ENCODE measurements at regions not wholly inside any gene's neighbourhood (a gene's known extent, or its start where the extent isn't known, plus 50 kb on each side); places are given as distances from the start of the nearest gene placed in this dataset.

DNA sequence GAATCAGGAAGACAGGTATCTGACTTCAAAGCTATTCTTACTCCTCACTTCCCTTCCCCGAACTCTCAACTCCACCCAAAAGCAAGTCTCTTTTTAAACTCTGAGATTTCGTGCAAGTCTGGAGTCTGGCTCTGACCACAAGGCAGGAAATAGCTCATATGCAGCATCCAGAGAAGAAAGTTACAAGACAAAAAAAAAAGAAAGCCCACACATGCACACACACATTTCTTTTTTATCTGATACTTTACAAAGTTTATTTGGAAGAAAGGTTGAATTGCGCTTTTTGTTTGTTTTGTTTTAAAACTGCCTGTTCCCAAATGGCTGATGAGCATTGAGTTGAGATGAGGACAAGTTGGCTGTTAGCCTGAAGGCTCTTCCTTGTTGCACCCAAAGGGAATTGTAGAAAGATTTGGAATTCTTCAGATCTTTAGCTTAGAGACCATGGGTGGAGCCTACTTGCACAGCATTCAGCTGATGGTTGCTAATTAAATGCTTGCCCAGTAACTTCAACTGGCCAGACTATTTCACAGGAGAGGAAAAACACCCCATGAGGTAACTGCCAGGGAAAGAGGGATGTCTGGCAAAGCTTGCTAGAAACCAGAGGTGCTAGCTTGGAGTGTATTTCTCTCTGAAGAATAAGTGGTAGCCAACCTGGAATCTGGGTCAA, 490.3 kb downstream of the TTLL7 start:
- no peak overlapping the region for H3K56ac ChIP-seq (ENCODE audit: extremely low read depth, insufficient read depth, low read length)
- no peak overlapping the region for H3K14ac ChIP-seq (replicated peaks; ENCODE audit: low read depth, low read length)
- H2AK5ac ChIP-seq (ENCODE audit: low read depth, low read length), result no peak overlapping the region
- no peak overlapping the region for H3K18ac ChIP-seq (ENCODE audit: low read depth, low read length)
- no TSS peak for BruUV-seq (replicated peaks)
- no peaks in the 10 kb centered on the region for H3K9me3 ChIP-seq (ENCODE audit: control insufficient read depth, insufficient read depth, low read length)
- no peak overlapping the region for H3K4me3 ChIP-seq (ENCODE audit: insufficient read depth, low read depth, low read length)
- H4K5ac ChIP-seq (ENCODE audit: low read depth, low read length), result no peak overlapping the region
- peak overlapping the region; percentile 24; the same call in 1 of the 2 replicates for H2BK120ac ChIP-seq (ENCODE audit: low read depth, low read length)
- no CpG with 5 or more reads among the region's 3 CpGs for WGBS, 2 experiments (ENCODE audit: extremely low coverage in 2 of 2, insufficient read length in 1 of 2)
- H4K8ac ChIP-seq (ENCODE audit: low read depth in 2 of 2, low read length in 2 of 2), result no peak overlapping the region
- no peak overlapping the region for H3K23ac ChIP-seq (ENCODE audit: low read depth, low read length)
- 0 out of 2 replicates have a peak overlapping the region, but pooled peaks have one; percentile 29 for H3K4me2 ChIP-seq (ENCODE audit: low read depth, low read length)
- no peak overlapping the region for H4K91ac ChIP-seq (ENCODE audit: insufficient read depth, low read depth, low read length)
- ATAC-seq (ENCODE audit: low read depth), result no peak; the same call in 1 of the 2 replicates
- no peaks in the 10 kb centered on the region for H4K20me1 ChIP-seq (ENCODE audit: insufficient read depth, low read length)
- ChIA-PET POLR2A (ENCODE audit: unreplicated experiment) (no interaction called here), CTCF (no interaction called here)
- H3K9ac ChIP-seq (ENCODE audit: low read depth, low read length), result no peak overlapping the region
- intact Hi-C loops (cut with micrococcal nuclease), result no loop called here
- in situ Hi-C loops (cut with MboI; ENCODE audit: low sequenced_read_pairs), result no loop called here
- no peak overlapping the region for H2AFZ ChIP-seq (replicated peaks; ENCODE audit: low read length, poor library complexity)
- no peaks in the 10 kb centered on the region for H3K27me3 ChIP-seq (ENCODE audit: control insufficient read depth, insufficient read depth, low read length)
- no peaks in the 10 kb centered on the region for H3K9me1 ChIP-seq (ENCODE audit: insufficient read depth, low read length)
- DNase-seq, result peak; percentile 41
- H2BK15ac ChIP-seq (ENCODE audit: low read depth, low read length), result no peak overlapping the region
- no peak overlapping the region for H2BK20ac ChIP-seq (ENCODE audit: low read depth, low read length)
- no peaks in the 10 kb centered on the region for H3K4me1 ChIP-seq (ENCODE audit: control insufficient read depth, insufficient read depth, low read length)
- no peaks in the 10 kb centered on the region for H3K79me1 ChIP-seq (ENCODE audit: low read depth in 1 of 2, low read length in 2 of 2)
- TF ChIP-seq RCOR1 (IDR thresholded peaks at IDR 0.05; ENCODE audit: insufficient replicate concordance, low read length) (no peak), FOS (IDR thresholded peaks at IDR 0.05; ENCODE audit: low read depth, low read length) (no peak), MAZ (IDR thresholded peaks at IDR 0.05; ENCODE audit: borderline replicate concordance, low read depth, low read length) (no peak), CEBPB (IDR thresholded peaks at IDR 0.05; ENCODE audit: low read depth, low read length) (no peak), ELK1 (IDR thresholded peaks at IDR 0.05; ENCODE audit: borderline replicate concordance, low read depth, low read length) (no peak), BHLHE40 (IDR thresholded peaks at IDR 0.05; ENCODE audit: low read depth, low read length) (no peak), RFX5 (IDR thresholded peaks at IDR 0.05; ENCODE audit: low read depth, low read length) (no peak), MAFK (IDR thresholded peaks at IDR 0.05; ENCODE audit: low read depth, low read length) (no peak), CHD1 (IDR thresholded peaks at IDR 0.05; ENCODE audit: low read depth, low read length) (no peak), NFE2L2 (IDR thresholded peaks at IDR 0.05; ENCODE audit: low read depth, low read length) (no peak), CTCF (conservative IDR thresholded peaks at IDR 0.05; ENCODE audit: low read depth, low read length) (no peak), POLR2A (IDR thresholded peaks at IDR 0.05; ENCODE audit: low read depth, low read length) (no peak), USF2 (IDR thresholded peaks at IDR 0.05; ENCODE audit: low read depth, low read length) (no peak), MXI1 (IDR thresholded peaks at IDR 0.05; ENCODE audit: borderline replicate concordance, low read depth, low read length) (no peak), SMC3 (IDR thresholded peaks at IDR 0.05; ENCODE audit: low read depth, low read length) (no peak)
- dilution Hi-C loops (cut with HindIII; ENCODE audit: low sequenced_read_pairs, unreplicated experiment), result no loop called here
- H2AK9ac ChIP-seq (replicated peaks; ENCODE audit: low read depth, low read length, poor library complexity), result no peak overlapping the region
- H3K4ac ChIP-seq (ENCODE audit: low read depth, low read length), result no peak overlapping the region
- H3K36me3 ChIP-seq (ENCODE audit: control insufficient read depth, insufficient read depth, low read length), result no peaks in the 10 kb centered on the region
- H3K27ac ChIP-seq (ENCODE audit: insufficient read depth, low read length), result no peak overlapping the region; the same call in 1 of the 2 replicates
- H2BK5ac ChIP-seq (ENCODE audit: low read depth, low read length, poor library complexity, severe bottlenecking), result no peak overlapping the region
